ENCODE measurements at regions not wholly inside any gene's neighbourhood (a gene's known extent, or its start where the extent isn't known, plus 50 kb on each side); places are given as distances from the start of the nearest gene placed in this dataset.

- Histone ChIP-seq H3K27ac (no peak overlapping the region), H3K4me1 (peaks cover 0 to 8% (median 0%) of the 10 kb centered on the region in 12 donors), H3K4me3 (no peak overlapping the region), H3K9me3 (peaks cover 0 to 6% (median 0%) of the 10 kb centered on the region in 12 donors), H3K36me3 (no peaks in the 10 kb centered on the region), H3K27me3 (no peaks in the 10 kb centered on the region)
- ATAC-seq = no peak
- WGBS, 4 donors = 80 to 84% (median 84%) methylated on average over 6 of the region's 6 CpGs
- TF ChIP-seq POLR2A (IDR thresholded peaks at IDR 0.05) = no peak
- TF ChIP-seq CTCF (IDR thresholded peaks at IDR 0.05) = no peak
- DNase-seq = no peak
- intact Hi-C loops (cut with DNase I) = no loop called here
Observed at GRCh38 chr9:115373000-115373709, 255.2 kb upstream of the TNC start.

- intact Hi-C loops (cut with DNase I) = no loop called here
- Histone ChIP-seq H3K4me3 (no peak overlapping the region), H3K36me3 (no peaks in the 10 kb centered on the region), H3K9me3 (peaks cover 0 to 6% (median 0%) of the 10 kb centered on the region in 12 donors), H3K27me3 (no peaks in the 10 kb centered on the region), H3K27ac (no peak overlapping the region), H3K4me1 (peaks cover 0 to 8% (median 0%) of the 10 kb centered on the region in 12 donors)
- no peak for TF ChIP-seq POLR2A (IDR thresholded peaks at IDR 0.05)
- no peak for TF ChIP-seq CTCF (IDR thresholded peaks at IDR 0.05)
- ATAC-seq = no peak
- DNase-seq = no peak
Observed at GRCh38 chr9:115373710-115374045, 255.7 kb upstream of the TNC start.

- no peaks in the 10 kb centered on the region for H3K27me3 ChIP-seq
- WGBS, 4 donors = 84 to 91% (median 86%) methylated on average over 4 of the region's 4 CpGs
- no peak for ATAC-seq
- peaks cover 0 to 6% (median 0%) of the 10 kb centered on the region in 12 donors for H3K9me3 ChIP-seq
- H3K4me1 ChIP-seq = peaks cover 0 to 2% (median 0%) of the 10 kb centered on the region in 12 donors
- no peak overlapping the region for H3K27ac ChIP-seq
- no peaks in the 10 kb centered on the region for H3K36me3 ChIP-seq
- no peak for TF ChIP-seq POLR2A (IDR thresholded peaks at IDR 0.05)
- intact Hi-C loops (cut with DNase I) = no loop called here
- no peak overlapping the region for H3K4me3 ChIP-seq
- no peak for DNase-seq
Observed at GRCh38 chr9:115374724-115375268, 256.8 kb upstream of the TNC start.

GRCh38 chr9:115378241-115378640, 260.3 kb upstream of the TNC start:
- no peak overlapping the region for H3K4me3 ChIP-seq
- intact Hi-C loops (cut with DNase I) = no loop called here
- H3K27me3 ChIP-seq = no peaks in the 10 kb centered on the region
- no peak overlapping the region for H3K27ac ChIP-seq
- TF ChIP-seq POLR2A (IDR thresholded peaks at IDR 0.05) = no peak
- TF ChIP-seq CTCF (IDR thresholded peaks at IDR 0.05) = no peak
- ATAC-seq (no peak), DNase-seq (no peak)
- H3K9me3 ChIP-seq = peaks cover 0 to 16% (median 8%) of the 10 kb centered on the region in 12 donors
- no peaks in the 10 kb centered on the region for H3K4me1 ChIP-seq
- 91 to 92% (median 91%) methylated on average over 3 of the region's 3 CpGs for WGBS, 4 donors
- H3K36me3 ChIP-seq = no peaks in the 10 kb centered on the region

GRCh38 chr9:115378758-115379157, 260.8 kb upstream of the TNC start:
- Histone ChIP-seq H3K4me3 (no peak overlapping the region), H3K36me3 (no peaks in the 10 kb centered on the region), H3K27me3 (no peaks in the 10 kb centered on the region), H3K9me3 (peaks cover 0 to 20% (median 13%) of the 10 kb centered on the region in 12 donors), H3K4me1 (no peaks in the 10 kb centered on the region), H3K27ac (no peak overlapping the region)
- no peak for ATAC-seq
- no peak for DNase-seq
- TF ChIP-seq CTCF (IDR thresholded peaks at IDR 0.05) = no peak
- TF ChIP-seq POLR2A (IDR thresholded peaks at IDR 0.05) = no peak
- intact Hi-C loops (cut with DNase I) = no loop called here
